ENCODE measurements at regions not wholly inside any gene's neighbourhood (a gene's known extent, or its start where the extent isn't known, plus 50 kb on each side); places are given as distances from the start of the nearest gene placed in this dataset.

DNA sequence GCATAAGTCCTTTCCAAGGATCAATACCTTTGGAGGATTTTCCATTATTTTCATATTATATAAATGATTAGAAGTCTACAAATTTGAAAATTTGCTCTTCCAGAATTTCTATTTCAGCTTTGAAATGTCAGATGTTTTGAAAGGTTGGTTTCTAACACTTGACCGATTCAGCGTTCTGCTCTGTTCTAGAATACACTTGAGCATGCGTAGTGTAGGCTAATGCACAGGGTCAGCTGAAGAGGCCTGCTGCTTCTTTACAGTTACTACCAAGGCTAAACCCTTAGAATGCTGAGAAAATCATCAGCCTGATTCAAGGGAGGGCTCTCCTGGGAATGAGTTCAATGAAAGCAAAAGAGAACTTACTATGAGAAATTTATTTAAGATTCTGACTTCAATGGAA lies 177.6 kb downstream of the RNF144B start:
- ChIA-PET CTCF (no interaction called here), POLR2A (ENCODE audit: unreplicated experiment) (no interaction called here)
- Histone ChIP-seq H3K9ac (ENCODE audit: low read depth, low read length) (no peak overlapping the region), H3K9me3 (ENCODE audit: control insufficient read depth, insufficient read depth, low read length) (no peaks in the 10 kb centered on the region), H3K79me1 (ENCODE audit: low read depth in 1 of 2, low read length in 2 of 2) (no peaks in the 10 kb centered on the region), H3K27me3 (ENCODE audit: control insufficient read depth, insufficient read depth, low read length) (no peaks in the 10 kb centered on the region), H2BK15ac (ENCODE audit: low read depth, low read length) (no peak overlapping the region), H3K4me3 (ENCODE audit: insufficient read depth, low read depth, low read length) (no peak overlapping the region), H3K14ac (replicated peaks; ENCODE audit: low read depth, low read length) (no peak overlapping the region), H3K4me1 (ENCODE audit: control insufficient read depth, insufficient read depth, low read length) (no peaks in the 10 kb centered on the region), H2AK9ac (replicated peaks; ENCODE audit: low read depth, low read length, poor library complexity) (no peak overlapping the region), H4K5ac (ENCODE audit: low read depth, low read length) (no peak overlapping the region), H3K18ac (ENCODE audit: low read depth, low read length) (no peak overlapping the region), H3K27ac (ENCODE audit: insufficient read depth, low read length) (no peak overlapping the region), H2BK120ac (ENCODE audit: low read depth, low read length) (no peak overlapping the region), H3K36me3 (ENCODE audit: control insufficient read depth, insufficient read depth, low read length) (no peaks in the 10 kb centered on the region), H3K4ac (ENCODE audit: low read depth, low read length) (no peak overlapping the region), H2BK20ac (ENCODE audit: low read depth, low read length) (no peak overlapping the region), H3K4me2 (ENCODE audit: low read depth, low read length) (no peak overlapping the region), H4K20me1 (ENCODE audit: insufficient read depth, low read length) (no peaks in the 10 kb centered on the region), H4K8ac (ENCODE audit: low read depth in 2 of 2, low read length in 2 of 2) (no peak overlapping the region), H3K9me1 (ENCODE audit: insufficient read depth, low read length) (no peaks in the 10 kb centered on the region), H2AK5ac (ENCODE audit: low read depth, low read length) (no peak overlapping the region), H2BK5ac (ENCODE audit: low read depth, low read length, poor library complexity, severe bottlenecking) (no peak overlapping the region), H3K23ac (ENCODE audit: low read depth, low read length) (no peak overlapping the region), H2AFZ (replicated peaks; ENCODE audit: low read length, poor library complexity) (no peak overlapping the region), H3K56ac (ENCODE audit: extremely low read depth, insufficient read depth, low read length) (no peak overlapping the region), H4K91ac (ENCODE audit: insufficient read depth, low read depth, low read length) (no peak overlapping the region)
- intact Hi-C loops (cut with micrococcal nuclease), result no loop called here
- BruUV-seq (replicated peaks), result no TSS peak
- DNase-seq (no peak), ATAC-seq (ENCODE audit: low read depth) (no peak)
- dilution Hi-C loops (cut with HindIII; ENCODE audit: low sequenced_read_pairs, unreplicated experiment), result no loop called here
- WGBS, 2 experiments (ENCODE audit: extremely low coverage in 2 of 2, insufficient read length in 1 of 2), result no CpG with 5 or more reads among the region's 3 CpGs
- in situ Hi-C loops (cut with MboI; ENCODE audit: low sequenced_read_pairs), result no loop called here
- TF ChIP-seq RCOR1 (IDR thresholded peaks at IDR 0.05; ENCODE audit: insufficient replicate concordance, low read length), result no peak
- no peak for TF ChIP-seq USF2 (IDR thresholded peaks at IDR 0.05; ENCODE audit: low read depth, low read length)
- TF ChIP-seq, protein P1, sequence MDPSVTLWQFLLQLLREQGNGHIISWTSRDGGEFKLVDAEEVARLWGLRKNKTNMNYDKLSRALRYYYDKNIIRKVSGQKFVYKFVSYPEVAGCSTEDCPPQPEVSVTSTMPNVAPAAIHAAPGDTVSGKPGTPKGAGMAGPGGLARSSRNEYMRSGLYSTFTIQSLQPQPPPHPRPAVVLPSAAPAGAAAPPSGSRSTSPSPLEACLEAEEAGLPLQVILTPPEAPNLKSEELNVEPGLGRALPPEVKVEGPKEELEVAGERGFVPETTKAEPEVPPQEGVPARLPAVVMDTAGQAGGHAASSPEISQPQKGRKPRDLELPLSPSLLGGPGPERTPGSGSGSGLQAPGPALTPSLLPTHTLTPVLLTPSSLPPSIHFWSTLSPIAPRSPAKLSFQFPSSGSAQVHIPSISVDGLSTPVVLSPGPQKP (IDR thresholded peaks at IDR 0.05; ENCODE audit: borderline replicate concordance, low read depth, low read length), result no peak
- no peak for TF ChIP-seq NFE2L2 (IDR thresholded peaks at IDR 0.05; ENCODE audit: low read depth, low read length)
- TF ChIP-seq MAZ (IDR thresholded peaks at IDR 0.05; ENCODE audit: borderline replicate concordance, low read depth, low read length), result no peak
- no peak for TF ChIP-seq FOS (IDR thresholded peaks at IDR 0.05; ENCODE audit: low read depth, low read length)

Measured in IMR-90 (cell line).